K562 (cell line): ENCODE measurements at regions not wholly inside any gene's neighbourhood (a gene's known extent, or its start where the extent isn't known, plus 50 kb on each side); places are given as distances from the start of the nearest gene placed in this dataset.

ENCODE experiments used
- ATAC-seq: fragments of 200-7000 bp; cut with Tn5 transposase; 3 replicates; pipeline ENCODE4 v1.9.1; 2020; ENCODE audit warnings: moderate library complexity
- BruUV-seq: library from RNA; stranded (reverse); fragments of 400-500 nt; replicated peaks from 2 replicates; lab custom pipeline; 2021; lab: Mats Ljungman, UMichigan
- CTCF ChIA-PET: fragments of 300-600 bp; formaldehyde crosslinking; extraction: SDS; loops from one replicate; lab custom pipeline; 2021; ENCODE audit warnings: low intra/inter-chr PET ratio; lab: Yijun Ruan, JAX
- POLR2A ChIA-PET: fragments of 300-600, 350-650 bp; sonication (Branson Sonifier 250); formaldehyde crosslinking; extraction: SDS; loops from one replicate; lab custom pipeline; 2021; ENCODE audit warnings: antibody characterized with exemption, inconsistent platforms; lab: Yijun Ruan, JAX
- DNase-seq, 4 experiments: peaks; one replicate each; pipeline versions ENCODE4 v3.0.0 to v3.0.0-alpha.2; 2011 to 2018; ENCODE audit warnings: low spot score in 3 of 4, mixed read lengths in 3 of 4; ENCODE audit errors: extremely low read depth in 1 of 4
- FAIRE-seq: peaks from 2 replicates; lab custom pipeline; 2011; peaks lifted over from hg19 to GRCh38; lab: Jason Lieb, UNC
- H2AFZ ChIP-seq: 2 replicates; pipeline ENCODE4 v1.6.0; 2011; ENCODE audit warnings: low read depth, low read length, control low read depth, inconsistent platforms
- H3K27ac ChIP-seq: fragments of 200-600 bp; 3 replicates; pipeline ENCODE4 v1.8.0; 2011; ENCODE audit warnings: low read depth, mild to moderate bottlenecking, control low read depth, inconsistent platforms, low read length, moderate library complexity, mixed read lengths; ENCODE audit errors: extremely low read depth
- H3K27me3 ChIP-seq, 2 experiments: fragments of 300-600 bp in 1 of 2; 2 replicates in 1 of 2; 3 replicates in 1 of 2; pipeline versions ENCODE4 v1.6.0 to v1.8.0; 2011; ENCODE audit warnings: inconsistent platforms in 2 of 2, low read length in 2 of 2, mild to moderate bottlenecking in 1 of 2, mixed read lengths in 1 of 2, moderate library complexity in 1 of 2; ENCODE audit not compliant: control insufficient read depth in 2 of 2, insufficient read depth in 2 of 2
- H3K36me3 ChIP-seq: fragments of 300-600 bp; 3 replicates; pipeline ENCODE4 v1.8.0; 2011; ENCODE audit warnings: mild to moderate bottlenecking, low read length, inconsistent platforms; ENCODE audit not compliant: control insufficient read depth, insufficient read depth
- H3K4me1 ChIP-seq, 2 experiments: fragments of 200-600 bp in 1 of 2; replicated peaks in 1 of 2; 2 replicates in 1 of 2; 3 replicates in 1 of 2; pipeline versions ENCODE4 v1.5.1 to v1.8.0; 2011; ENCODE audit warnings: inconsistent platforms in 2 of 2, low read length in 2 of 2, mild to moderate bottlenecking in 1 of 2, mixed read lengths in 1 of 2, moderate library complexity in 1 of 2; ENCODE audit not compliant: control insufficient read depth in 2 of 2, insufficient read depth in 2 of 2
- H3K4me2 ChIP-seq: 2 replicates; pipeline ENCODE4 v1.6.1; 2011; ENCODE audit warnings: low read length, control low read depth, inconsistent platforms, mixed read lengths; ENCODE audit not compliant: insufficient read depth
- H3K4me3 ChIP-seq: fragments of 200-600 bp; sonication (generic), shearing (Covaris generic); 2 replicates; pipeline ENCODE4 v1.5.1; 2016; ENCODE audit warnings: control low read depth, inconsistent platforms
- H3K79me2 ChIP-seq: fragments of 200-600 bp; 3 replicates; pipeline ENCODE4 v1.8.0; 2011; ENCODE audit warnings: low read length, inconsistent platforms; ENCODE audit not compliant: control insufficient read depth, insufficient read depth
- H3K9ac ChIP-seq, 2 experiments: 2 replicates each; pipeline versions ENCODE4 v1.6.0 to v1.6.1; 2011; ENCODE audit warnings: low read depth in 2 of 2, low read length in 2 of 2, control low read depth in 1 of 2, inconsistent platforms in 1 of 2, mild to moderate bottlenecking in 1 of 2, mixed read lengths in 1 of 2; ENCODE audit not compliant: insufficient read depth in 1 of 2
- H3K9me1 ChIP-seq: one replicate; pipeline ENCODE4 v1.6.0; 2011; ENCODE audit warnings: inconsistent platforms, mild to moderate bottlenecking, low read length, moderate library complexity; ENCODE audit not compliant: control insufficient read depth, insufficient read depth
- H3K9me3 ChIP-seq: replicated peaks from 2 replicates; pipeline ENCODE4 v1.5.1; 2011; ENCODE audit warnings: low read depth, low read length, inconsistent platforms; ENCODE audit not compliant: control insufficient read depth, insufficient read depth
- H4K20me1 ChIP-seq: replicated peaks from 2 replicates; pipeline ENCODE4 v1.6.1; 2011; ENCODE audit warnings: low read length, inconsistent platforms, mixed read lengths; ENCODE audit not compliant: control insufficient read depth, insufficient read depth
- BDP1 ChIP-seq: IDR thresholded peaks from 3 replicates; pipeline ENCODE4 v1.6.1; 2011; ENCODE audit not compliant: insufficient read length, insufficient read depth
- KDM2B ChIP-seq: fragments of 250-450 bp; sonication (Bioruptor Pico); IDR thresholded peaks from 2 replicates; pipeline ENCODE4 v1.8.0; 2021; ENCODE audit warnings: mild to moderate bottlenecking, moderate library complexity
- PRPF4 ChIP-seq: fragments of 200-400 bp; formaldehyde crosslinking; IDR thresholded peaks from one replicate; pipeline ENCODE4 v1.6.1; 2017; ENCODE audit warnings: low read length, low read depth, mild to moderate bottlenecking; ENCODE audit not compliant: insufficient read depth, poor library complexity, severe bottlenecking
- SLC30A9 ChIP-seq: fragments of 250-450 bp; sonication (Bioruptor Pico); IDR thresholded peaks from 2 replicates; pipeline ENCODE4 v1.8.0; 2022; ENCODE audit warnings: mild to moderate bottlenecking, moderate library complexity
- SMAD1 ChIP-seq: fragments of 150-350 bp; IDR thresholded peaks from 2 replicates; pipeline ENCODE4 v1.6.1; 2014; ENCODE audit warnings: low read length, low read depth; ENCODE audit not compliant: partially characterized antibody
- STAT6 ChIP-seq: sonication (generic); formaldehyde crosslinking; IDR thresholded peaks from 2 replicates; pipeline ENCODE4 v1.8.1; 2023; ENCODE audit warnings: mild to moderate bottlenecking, missing genetic modification reagents
- WGBS: fragments of 100-300 bp; shearing (Covaris generic); methylation state at CpG from one replicate; pipeline ENCODE4 v1.1.6; 2016; ENCODE audit warnings: low coverage, mixed read lengths; ENCODE audit not compliant: insufficient coverage; ENCODE audit errors: missing lambda C conversion rate; 5-methylcytosine and 5-hydroxymethylcytosine counted together
- in situ Hi-C: fragments of 300-500 bp; cut with MboI; formaldehyde crosslinking; loops from 4 replicates; pipeline ENCODE4 v1.15.0; 2018; ENCODE audit warnings: inconsistent platforms, mixed read lengths
- intact Hi-C: fragments of 100-400 bp; cut with micrococcal nuclease; formaldehyde crosslinking; loops from 2 replicates; pipeline ENCODE4 v1.14.2; 2022

DNA sequence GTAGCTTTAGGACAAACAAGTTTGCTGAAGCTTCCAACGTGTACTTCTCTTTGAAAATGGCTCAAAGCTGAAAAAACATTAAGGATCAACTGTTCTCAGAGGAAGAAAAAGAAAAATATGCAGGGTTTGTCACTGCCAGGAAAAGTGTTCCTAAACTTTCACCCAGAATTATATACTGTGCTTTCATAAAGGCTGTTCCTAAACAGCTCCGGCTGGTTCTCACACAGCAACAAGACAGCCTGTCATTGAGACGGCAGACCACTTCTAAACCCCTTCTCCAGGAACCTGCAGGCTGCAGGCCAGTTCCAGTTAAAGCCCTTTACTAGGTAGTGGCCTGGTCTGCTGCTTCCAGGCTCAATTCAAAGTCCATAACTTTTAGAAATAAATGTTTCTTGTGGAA is 97.4 kb upstream of the SOX4 start:
- 0% methylated on average over 3 of the region's 3 CpGs for WGBS
- BruUV-seq, result no TSS peak
- Histone ChIP-seq H3K4me3 (no peak overlapping the region), H2AFZ (no peak overlapping the region), H3K4me2 (no peak overlapping the region), H4K20me1 (no peaks in the 10 kb centered on the region), H3K27me3 (peaks cover 22 to 39% of the 10 kb centered on the region in 2 experiments; a peak in 3 of 5 replicates), H3K9ac (no peak overlapping the region), H3K36me3 (no peaks in the 10 kb centered on the region), H3K9me1 (no peaks in the 10 kb centered on the region), H3K9me3 (no peaks in the 10 kb centered on the region), H3K4me1 (no peaks in the 10 kb centered on the region), H3K79me2 (no peaks in the 10 kb centered on the region), H3K27ac (no peak overlapping the region)
- TF ChIP-seq BDP1 (no peak), KDM2B (no peak), SMAD1 (no peak)
- no peak for FAIRE-seq
- in situ Hi-C loops, result no loop called here
- no peak for DNase-seq
- POLR2A ChIA-PET, result interaction anchor here (0.7 to 1.2 kb wide), 2 partner anchors 10 to 984 kb away, joined by 3 to 4 read pairs; no protein-coding TSS in a partner anchor
- no peak for ATAC-seq
- intact Hi-C loops, result no loop called here
- CTCF ChIA-PET, result no interaction called here

- no TSS peak for BruUV-seq
- FAIRE-seq, result no peak
- Histone ChIP-seq H4K20me1 (no peaks in the 10 kb centered on the region), H3K27ac (no peak overlapping the region), H2AFZ (no peak overlapping the region), H3K4me3 (no peak overlapping the region), H3K9ac (no peak overlapping the region), H3K9me1 (no peaks in the 10 kb centered on the region), H3K27me3 (peaks cover 22 to 39% of the 10 kb centered on the region in 2 experiments; a peak in 3 of 5 replicates), H3K79me2 (no peaks in the 10 kb centered on the region), H3K36me3 (no peaks in the 10 kb centered on the region), H3K4me1 (no peaks in the 10 kb centered on the region), H3K9me3 (no peaks in the 10 kb centered on the region), H3K4me2 (no peak overlapping the region)
- ChIA-PET CTCF (no interaction called here), POLR2A (interaction anchor here (0.7 to 1.2 kb wide), 2 partner anchors 9 to 984 kb away, joined by 3 to 4 read pairs; no protein-coding TSS in a partner anchor)
- DNase-seq, result no peak
- in situ Hi-C loops (no loop called here), intact Hi-C loops (no loop called here)
- WGBS, result 0% methylated on average over 2 of the region's 2 CpGs
- no peak for TF ChIP-seq STAT6
- TF ChIP-seq SLC30A9 (CRISPR knock-in tag), result no peak
- no peak for TF ChIP-seq PRPF4
- ATAC-seq, result no peak
These were observed 96.8 kb upstream of the SOX4 start for GRCh38 chr6:21496706-21497105.
